HepG2 (cell line): ENCODE measurements at regions not wholly inside any gene's neighbourhood (a gene's known extent, or its start where the extent isn't known, plus 50 kb on each side); places are given as distances from the start of the nearest gene placed in this dataset.
"Not testable (repeated sequence)": the region's sequence is repeated elsewhere in the genome, so short reads cannot be mapped to it uniquely, and the experiment has no call there.

Experiments used
- ATAC-seq: fragments of 200-7000 bp; cut with Tn5 transposase; 3 replicates; pipeline ENCODE4 v1.9.1; 2020; ENCODE audit warnings: mild to moderate bottlenecking, moderate library complexity
- BruUV-seq: library from RNA; stranded (reverse); fragments of 400-500 nt; replicated peaks from 2 replicates; lab custom pipeline; 2021; lab: Mats Ljungman, UMichigan
- CTCF ChIA-PET: fragments of 300-600 bp; formaldehyde crosslinking; extraction: SDS; loops from one replicate; lab custom pipeline; 2021; ENCODE audit warnings: low total read pairs, inconsistent platforms, low intra/inter-chr PET ratio; lab: Yijun Ruan, JAX
- POLR2A ChIA-PET: fragments of 350-600 bp; sonication (Branson Sonifier 250); formaldehyde crosslinking; loops from one replicate; lab custom pipeline; 2020; ENCODE audit warnings: antibody characterized with exemption, inconsistent platforms; lab: Yijun Ruan, JAX
- DNase-seq: peaks from one replicate; pipeline ENCODE4 v3.0.0-alpha.2; 2015; ENCODE audit warnings: low spot score
- FAIRE-seq: peaks from 3 replicates; lab custom pipeline; 2011; peaks lifted over from hg19 to GRCh38; lab: Jason Lieb, UNC
- H2AFZ ChIP-seq: one replicate; pipeline ENCODE4 v1.6.1; 2011; ENCODE audit warnings: low read length, inconsistent platforms
- H3K27ac ChIP-seq: fragments of 300-600 bp; 3 replicates; pipeline ENCODE4 v1.8.0; 2011; ENCODE audit warnings: mixed run types, mild to moderate bottlenecking, mixed read lengths, low read length, inconsistent platforms; ENCODE audit not compliant: insufficient read depth; ENCODE audit errors: extremely low read length
- H3K27me3 ChIP-seq, 2 experiments: fragments of 200-600 bp in 1 of 2; 2 replicates in 1 of 2; 3 replicates in 1 of 2; pipeline versions ENCODE4 v1.6.0 to v1.8.0; 2011; ENCODE audit warnings: low read length in 2 of 2, mild to moderate bottlenecking in 2 of 2, moderate library complexity in 2 of 2, inconsistent platforms in 1 of 2; ENCODE audit not compliant: insufficient read depth in 2 of 2, control insufficient read depth in 1 of 2
- H3K36me3 ChIP-seq, 2 experiments: fragments of 200-600 bp in 1 of 2; replicated peaks in 1 of 2; 2 replicates in 1 of 2; 3 replicates in 1 of 2; pipeline versions ENCODE4 v1.5.1 to v1.8.0; 2011; ENCODE audit warnings: low read length in 2 of 2, inconsistent platforms in 1 of 2; ENCODE audit not compliant: insufficient read depth in 2 of 2, control insufficient read depth in 1 of 2
- H3K4me1 ChIP-seq: 2 replicates; pipeline ENCODE4 v1.5.1; 2012; ENCODE audit warnings: low read length, inconsistent platforms; ENCODE audit not compliant: insufficient read depth
- H3K4me2 ChIP-seq: 2 replicates; pipeline ENCODE4 v1.6.0; 2011; ENCODE audit warnings: low read depth, low read length, inconsistent platforms
- H3K4me3 ChIP-seq, 3 experiments: fragments of 200-600 bp in 1 of 3; sonication (generic), shearing (Covaris generic) in 1 of 3; replicated peaks in 1 of 3; 2 replicates each; pipeline ENCODE4 v1.5.1; 2011 to 2016; ENCODE audit warnings: low read length in 3 of 3, inconsistent platforms in 2 of 3, low read depth in 2 of 3, mild to moderate bottlenecking in 2 of 3, control low read depth in 1 of 3, mixed read lengths in 1 of 3; ENCODE audit not compliant: insufficient read depth in 1 of 3
- H3K79me2 ChIP-seq: one replicate; pipeline ENCODE4 v1.6.1; 2011; ENCODE audit warnings: low read length, inconsistent platforms; ENCODE audit not compliant: insufficient read depth
- H3K9ac ChIP-seq: 2 replicates; pipeline ENCODE4 v1.6.0; 2011; ENCODE audit warnings: mild to moderate bottlenecking, low read depth, low read length, inconsistent platforms; ENCODE audit not compliant: insufficient read depth
- H3K9me3 ChIP-seq: 2 replicates; pipeline ENCODE4 v1.5.1; 2012; ENCODE audit warnings: mild to moderate bottlenecking, low read length
- H4K20me1 ChIP-seq: 2 replicates; pipeline ENCODE4 v1.6.0; 2011; ENCODE audit warnings: inconsistent platforms, mild to moderate bottlenecking, low read length, moderate library complexity; ENCODE audit not compliant: insufficient read depth
- CBX5 ChIP-seq: sonication (generic); formaldehyde crosslinking; IDR thresholded peaks from 2 replicates; pipeline ENCODE4 v1.4.0; 2020; ENCODE audit warnings: missing genetic modification reagents, borderline replicate concordance
- GFI1 ChIP-seq: sonication (generic); formaldehyde crosslinking; IDR thresholded peaks from 2 replicates; pipeline ENCODE4 v1.5.0; 2020; ENCODE audit warnings: missing genetic modification reagents, mild to moderate bottlenecking, borderline replicate concordance
- KLF6 ChIP-seq: IDR thresholded peaks from 2 replicates; pipeline ENCODE4 v1.8.0; 2016; ENCODE audit warnings: missing biosample characterization, missing genetic modification reagents
- NFE2L1 ChIP-seq: sonication (generic); formaldehyde crosslinking; IDR thresholded peaks from 2 replicates; pipeline ENCODE4 v1.4.0; 2020; ENCODE audit warnings: missing genetic modification reagents, mild to moderate bottlenecking, borderline replicate concordance
- NR2F6 ChIP-seq, 2 experiments: IDR thresholded peaks; 2 replicates each; pipeline ENCODE4 v1.6.1; 2016; ENCODE audit warnings: antibody characterized with exemption in 1 of 2, mild to moderate bottlenecking in 1 of 2
- SOX5 ChIP-seq: IDR thresholded peaks from 2 replicates; pipeline ENCODE4 v1.6.1; 2016; ENCODE audit warnings: borderline replicate concordance
- WGBS: methylation state at CpG from one replicate; pipeline ENCODE4 v1.1.6; 2017; ENCODE audit warnings: low lambda C conversion rate; 5-methylcytosine and 5-hydroxymethylcytosine counted together
- in situ Hi-C: cut with HindIII; loops from 2 replicates; pipeline ENCODE4 v1.10.0; 2017; ENCODE audit warnings: low pct_unique_long_range_greater_than_20kb; ENCODE audit not compliant: extremely low pct_ligation_motif_present
- intact Hi-C: fragments of 100-400 bp; cut with micrococcal nuclease; formaldehyde crosslinking; loops from one replicate; pipeline ENCODE4 v1.10.0; 2022; ENCODE audit not compliant: unreplicated experiment

DNA sequence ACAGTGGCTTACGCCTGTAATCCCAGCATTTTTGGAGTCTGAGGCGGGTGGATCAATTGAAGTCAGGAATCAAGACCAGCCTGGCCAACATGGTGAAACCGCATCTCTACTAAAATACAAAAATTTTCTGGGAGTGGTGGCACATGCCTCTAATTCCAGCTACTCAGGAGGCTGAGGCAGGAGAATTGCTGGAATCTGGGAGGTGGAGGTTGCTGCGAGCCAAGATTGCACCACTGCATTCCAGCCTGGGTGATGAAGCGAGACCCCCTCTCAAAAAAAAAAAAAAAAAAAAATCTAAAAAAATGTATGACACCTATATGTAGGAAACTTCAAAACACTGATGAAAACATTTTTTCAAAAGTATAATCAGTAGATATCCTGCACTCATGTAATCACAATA lies 242.7 kb upstream of the CHORDC1 start:
- ATAC-seq (no peak), FAIRE-seq (no peak), DNase-seq (no peak)
- Histone ChIP-seq H3K4me3 (no peak overlapping the region), H3K4me2 (no peak overlapping the region), H3K27me3 (no peaks in the 10 kb centered on the region), H3K9me3 (no peaks in the 10 kb centered on the region), H4K20me1 (no peaks in the 10 kb centered on the region), H2AFZ (no peak overlapping the region), H3K79me2 (no peaks in the 10 kb centered on the region), H3K27ac (no peak overlapping the region), H3K4me1 (no peaks in the 10 kb centered on the region), H3K36me3 (no peaks in the 10 kb centered on the region), H3K9ac (no peak overlapping the region)
- 39% methylated on average over 5 of the region's 5 CpGs for WGBS
- intact Hi-C loops (no loop called here), in situ Hi-C loops (no loop called here)
- TF ChIP-seq KLF6 (CRISPR knock-in tag) (no peak), SOX5 (CRISPR knock-in tag) (no peak), NFE2L1 (no peak), GFI1 (no peak), CBX5 (CRISPR knock-in tag) (no peak)
- ChIA-PET CTCF (no interaction called here), POLR2A (no interaction called here)
- BruUV-seq: no TSS peak

- H3K79me2 ChIP-seq; POLR2A ChIA-PET; H3K4me3 ChIP-seq; DNase-seq; ATAC-seq; intact Hi-C loops; BruUV-seq; H3K9me3 ChIP-seq; H3K36me3 ChIP-seq; H3K4me2 ChIP-seq; H3K9ac ChIP-seq; H4K20me1 ChIP-seq; H2AFZ ChIP-seq; FAIRE-seq; H3K4me1 ChIP-seq; H3K27ac ChIP-seq; H3K27me3 ChIP-seq; TF ChIP-seq NR2F6 (CRISPR knock-in tag; IDR thresholded peaks at IDR 0.05): not testable (repeated sequence)
- TF ChIP-seq NR2F6 (IDR thresholded peaks at IDR 0.05): peak; percentile 14; the same call in 1 of the 2 replicates
- CTCF ChIA-PET: interaction anchor here (1.2 kb wide), 1 partner anchor 168 kb away, joined by 3 read pairs; no protein-coding TSS in a partner anchor
- in situ Hi-C loops: loop anchor here (10.0 kb wide), 1 partner anchor 161 kb away; no protein-coding TSS in a partner anchor
- WGBS: 32% methylated on average over 6 of the region's 6 CpGs
Measured at GRCh38 chr11:90455347-90455920, 232.6 kb upstream of the CHORDC1 start.
